Muscle of leg (tissue), 3 donors: ENCODE measurements at regions not wholly inside any gene's neighbourhood (a gene's known extent, or its start where the extent isn't known, plus 50 kb on each side); places are given as distances from the start of the nearest gene placed in this dataset.
"Not testable (repeated sequence)": the region's sequence is repeated elsewhere in the genome, so short reads cannot be mapped to it uniquely, and the experiment has no call there.

Source experiments
- DNase-seq: peaks from one replicate; pipeline ENCODE4 v3.0.0; 2013
- H3K27ac ChIP-seq: one replicate; pipeline ENCODE4 v1.5.1; 2013; ENCODE audit warnings: mild to moderate bottlenecking, low read length, control low read depth
- H3K27me3 ChIP-seq: one replicate; pipeline ENCODE4 v1.6.1; 2013; ENCODE audit warnings: low read length; ENCODE audit not compliant: control insufficient read depth, insufficient read depth
- H3K36me3 ChIP-seq: one replicate; pipeline ENCODE4 v1.6.1; 2013; ENCODE audit warnings: low read length; ENCODE audit not compliant: control insufficient read depth, insufficient read depth
- H3K4me1 ChIP-seq: one replicate; pipeline ENCODE4 v1.6.1; 2013; ENCODE audit warnings: low read length; ENCODE audit not compliant: control insufficient read depth, insufficient read depth
- H3K4me3 ChIP-seq: one replicate; pipeline ENCODE4 v1.5.1; 2013; ENCODE audit warnings: low read length, control low read depth
- H3K9me3 ChIP-seq: replicated peaks from 2 replicates; pipeline ENCODE4 v1.6.1; 2013; ENCODE audit warnings: low read depth, low read length; ENCODE audit not compliant: control insufficient read depth
- whole genome bisulfite sequencing: methylation state at CpG from one replicate; pipeline ENCODE4 v1.1.5; 2013; ENCODE audit warnings: missing lambda C conversion rate; ENCODE audit not compliant: insufficient coverage; 5-methylcytosine and 5-hydroxymethylcytosine counted together

DNA sequence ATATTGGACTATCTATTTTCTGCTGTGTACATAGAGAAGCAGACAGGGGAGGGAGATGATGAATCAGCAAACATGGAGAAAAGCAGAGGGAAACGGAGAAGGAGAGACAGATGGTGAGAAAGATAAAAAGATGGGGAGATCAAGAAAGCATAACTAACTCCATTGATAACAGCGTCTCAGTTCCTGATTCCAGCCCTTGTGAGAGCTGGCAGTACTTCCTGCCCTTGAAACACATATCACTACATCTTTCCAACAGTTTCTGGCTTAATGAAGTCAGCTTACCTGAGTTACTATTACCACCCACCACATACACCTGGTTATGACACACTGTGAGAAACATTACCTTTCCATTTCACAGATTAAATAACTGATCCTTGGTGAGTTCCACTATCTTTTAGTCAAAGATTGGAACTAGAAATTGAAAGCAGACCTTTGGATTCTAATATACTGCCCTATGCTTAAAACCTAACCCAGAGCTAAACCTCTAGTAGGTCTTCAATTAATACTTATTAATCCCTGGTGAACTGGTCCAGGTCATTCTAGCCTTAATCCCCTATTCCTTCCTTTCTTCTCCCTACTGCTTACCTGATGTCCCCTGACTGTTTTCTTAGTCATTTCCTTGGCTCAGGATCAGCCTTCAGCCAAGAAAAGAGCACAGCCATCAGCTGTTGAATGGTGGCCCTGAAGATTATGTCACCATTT, 346.6 kb upstream of the CCL2 start:
- Histone ChIP-seq H3K4me1 (no peaks in the 10 kb centered on the region), H3K4me3 (no peak overlapping the region), H3K27me3 (no peaks in the 10 kb centered on the region), H3K36me3 (no peaks in the 10 kb centered on the region), H3K9me3 (no peaks in the 10 kb centered on the region), H3K27ac (no peak overlapping the region)
- no peak for DNase-seq
- WGBS: no CpG with 5 or more reads among the region's 2 CpGs

DNA sequence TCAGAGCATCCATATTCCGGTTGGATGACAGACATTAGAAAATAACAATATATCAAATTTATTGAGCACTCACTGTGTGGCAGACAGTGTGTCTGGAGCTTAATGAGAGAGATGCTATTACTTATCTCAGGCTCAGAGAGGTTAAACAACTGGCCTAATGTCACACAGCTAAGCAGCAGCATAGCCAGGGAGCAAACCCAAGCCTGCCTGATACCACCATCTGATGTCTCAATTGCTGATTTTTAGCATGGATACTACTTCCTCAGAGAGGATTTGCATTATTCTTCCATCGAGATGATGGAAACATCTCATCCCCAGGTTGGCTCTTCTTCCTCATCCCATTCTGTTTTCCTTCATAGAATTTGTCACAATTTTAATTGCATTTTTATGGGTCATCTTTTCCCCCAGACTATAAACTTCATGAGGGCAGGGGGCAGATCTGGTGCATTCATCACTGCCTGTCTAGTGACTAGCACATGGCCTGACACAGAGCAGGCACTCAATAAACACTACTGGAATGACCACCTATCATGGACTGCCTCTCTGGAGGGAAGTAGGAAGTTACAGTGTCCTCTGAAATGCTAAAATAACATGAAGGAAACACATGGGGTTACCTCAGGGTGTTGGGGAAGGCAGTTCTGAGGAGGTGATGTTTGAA, 344.8 kb upstream of the CCL2 start:
- H3K36me3 ChIP-seq: no peaks in the 10 kb centered on the region
- WGBS: no CpG with 5 or more reads among the region's 2 CpGs
- H3K4me3 ChIP-seq: no peak overlapping the region
- H3K4me1 ChIP-seq: no peaks in the 10 kb centered on the region
- no peak overlapping the region for H3K27ac ChIP-seq
- H3K27me3 ChIP-seq: peaks cover 3% of the 10 kb centered on the region
- H3K9me3 ChIP-seq: no peaks in the 10 kb centered on the region
- DNase-seq: no peak

DNA sequence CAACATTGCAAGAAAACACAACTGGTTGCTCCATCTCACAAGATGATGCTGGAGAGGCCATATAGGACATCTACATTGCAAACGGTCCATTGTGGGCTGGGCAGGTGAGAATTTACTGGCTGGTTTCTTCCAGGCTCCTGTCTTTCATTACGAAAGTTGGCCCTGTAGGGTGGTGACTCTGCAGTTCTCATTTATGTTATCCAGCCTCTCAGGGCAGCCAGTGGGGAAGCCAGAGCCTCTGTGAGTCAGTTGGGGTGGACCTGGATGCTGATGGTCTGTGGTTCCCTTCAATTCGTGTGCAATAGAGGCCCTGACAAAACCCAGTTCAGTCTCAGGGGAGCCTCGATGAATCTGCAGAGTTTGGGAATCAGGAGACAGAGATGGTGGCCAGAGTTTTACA, 341.0 kb upstream of the CCL2 start:
- H3K27ac ChIP-seq: no peak overlapping the region
- no peaks in the 10 kb centered on the region for H3K36me3 ChIP-seq
- H3K27me3 ChIP-seq: peaks cover 3% of the 10 kb centered on the region
- H3K9me3 ChIP-seq: no peaks in the 10 kb centered on the region
- H3K4me3 ChIP-seq: no peak overlapping the region
- H3K4me1 ChIP-seq: no peaks in the 10 kb centered on the region
- no peak for DNase-seq
- WGBS: 71% methylated on average over 4 of the region's 4 CpGs

DNA sequence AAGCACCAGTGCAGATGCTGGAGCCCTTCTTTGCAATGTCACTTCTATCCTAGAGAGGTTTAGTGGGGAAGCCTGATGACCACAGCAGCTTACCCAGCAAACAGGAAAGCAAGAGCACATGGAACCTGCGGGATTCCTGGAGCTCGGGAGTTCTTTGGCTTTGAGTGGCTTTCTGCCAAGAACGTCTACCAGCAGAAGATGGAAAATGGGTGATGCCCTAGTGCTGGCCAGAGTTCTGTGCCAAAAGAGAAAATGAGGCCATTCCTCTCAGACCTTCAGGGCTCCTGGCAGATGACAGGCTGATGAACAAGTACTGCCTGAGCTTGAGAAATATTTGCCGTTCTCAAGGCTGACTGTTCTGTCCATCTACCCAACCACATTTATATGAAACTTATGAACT, 332.1 kb upstream of the CCL2 start:
- Histone ChIP-seq H3K27ac (no peak overlapping the region), H3K4me3 (no peak overlapping the region), H3K27me3 (peaks cover 9% of the 10 kb centered on the region), H3K4me1 (no peaks in the 10 kb centered on the region), H3K36me3 (no peaks in the 10 kb centered on the region), H3K9me3 (no peaks in the 10 kb centered on the region)
- WGBS: 68% methylated on average over 3 of the region's 4 CpGs
- DNase-seq: no peak

DNA sequence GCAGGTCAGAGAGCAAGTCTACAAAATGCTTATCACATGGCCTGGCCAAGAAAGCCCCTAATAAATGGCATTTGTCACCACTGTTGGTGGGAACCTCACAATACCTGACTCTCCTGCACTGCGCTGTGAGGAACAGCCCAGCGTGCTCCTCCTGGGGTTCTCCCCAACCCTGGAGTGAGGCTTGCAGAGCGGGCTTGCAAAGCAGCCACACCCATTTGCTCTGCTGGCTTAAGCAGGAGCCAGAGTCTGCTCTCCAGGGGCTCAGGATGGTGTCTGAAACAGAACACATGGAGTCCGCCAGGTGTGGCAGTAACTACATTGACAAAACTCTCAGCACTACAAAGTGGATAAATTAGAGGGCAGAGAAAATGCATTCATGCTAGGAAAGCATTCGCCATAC, 331.0 kb upstream of the CCL2 start:
- DNase-seq: no peak
- no peak overlapping the region for H3K4me3 ChIP-seq
- peaks cover 14% of the 10 kb centered on the region for H3K27me3 ChIP-seq
- no peaks in the 10 kb centered on the region for H3K4me1 ChIP-seq
- 29% methylated on average over 2 of the region's 5 CpGs for WGBS
- no peak overlapping the region for H3K27ac ChIP-seq
- H3K36me3 ChIP-seq: no peaks in the 10 kb centered on the region
- H3K9me3 ChIP-seq: no peaks in the 10 kb centered on the region

DNA sequence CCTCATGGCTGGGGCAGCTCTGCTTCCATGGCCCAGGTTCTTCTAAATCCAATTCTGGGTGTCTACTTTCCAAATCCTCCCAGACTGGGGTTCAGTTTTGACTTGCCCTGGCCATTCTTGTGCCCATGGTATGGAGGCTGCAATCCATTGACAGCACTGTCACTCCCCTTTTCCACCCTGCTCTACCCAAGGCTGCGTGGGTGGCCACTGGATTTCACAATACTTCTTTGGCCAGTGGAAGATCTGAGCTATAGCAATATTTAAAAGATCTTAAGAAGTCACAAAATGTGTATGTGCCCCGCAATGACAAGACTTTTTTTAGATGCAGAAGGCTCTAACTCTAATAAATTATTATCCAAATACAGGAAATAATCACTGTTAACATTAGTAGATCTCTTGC, 329.4 kb upstream of the CCL2 start:
- no peaks in the 10 kb centered on the region for H3K9me3 ChIP-seq
- H3K4me1 ChIP-seq: no peaks in the 10 kb centered on the region
- H3K27ac ChIP-seq: no peak overlapping the region
- H3K27me3 ChIP-seq: peaks cover 17% of the 10 kb centered on the region
- H3K36me3 ChIP-seq: no peaks in the 10 kb centered on the region
- H3K4me3 ChIP-seq: no peak overlapping the region
- DNase-seq: no peak
- WGBS: no CpG with 5 or more reads among the region's 2 CpGs

DNA sequence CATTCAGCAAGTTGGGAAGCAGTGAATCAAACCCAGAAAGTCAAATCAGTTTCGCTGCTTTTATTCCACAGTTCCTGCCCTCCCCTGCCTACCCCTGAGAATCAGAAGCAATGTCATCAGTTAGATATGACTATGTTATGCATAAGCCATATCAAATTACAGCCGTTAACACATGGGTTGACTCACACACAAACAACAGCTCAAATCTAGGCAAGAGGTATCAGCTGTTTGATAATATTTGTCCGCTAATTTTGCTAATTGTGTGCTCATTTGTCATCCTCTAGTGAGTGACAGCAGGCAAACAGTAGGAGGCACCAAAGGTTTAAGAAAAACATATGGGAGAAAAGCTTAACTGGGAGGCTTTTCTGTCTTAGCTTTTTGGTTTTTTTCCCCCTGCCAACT, 327.4 kb upstream of the CCL2 start:
- no peak overlapping the region for H3K27ac ChIP-seq
- H3K27me3 ChIP-seq: peaks cover 13% of the 10 kb centered on the region
- no peaks in the 10 kb centered on the region for H3K36me3 ChIP-seq
- H3K9me3 ChIP-seq: no peaks in the 10 kb centered on the region
- 57% methylated on average over 1 of the region's 3 CpGs for WGBS
- peak; percentile 2 for DNase-seq
- H3K4me1 ChIP-seq: no peaks in the 10 kb centered on the region
- H3K4me3 ChIP-seq: no peak overlapping the region

DNA sequence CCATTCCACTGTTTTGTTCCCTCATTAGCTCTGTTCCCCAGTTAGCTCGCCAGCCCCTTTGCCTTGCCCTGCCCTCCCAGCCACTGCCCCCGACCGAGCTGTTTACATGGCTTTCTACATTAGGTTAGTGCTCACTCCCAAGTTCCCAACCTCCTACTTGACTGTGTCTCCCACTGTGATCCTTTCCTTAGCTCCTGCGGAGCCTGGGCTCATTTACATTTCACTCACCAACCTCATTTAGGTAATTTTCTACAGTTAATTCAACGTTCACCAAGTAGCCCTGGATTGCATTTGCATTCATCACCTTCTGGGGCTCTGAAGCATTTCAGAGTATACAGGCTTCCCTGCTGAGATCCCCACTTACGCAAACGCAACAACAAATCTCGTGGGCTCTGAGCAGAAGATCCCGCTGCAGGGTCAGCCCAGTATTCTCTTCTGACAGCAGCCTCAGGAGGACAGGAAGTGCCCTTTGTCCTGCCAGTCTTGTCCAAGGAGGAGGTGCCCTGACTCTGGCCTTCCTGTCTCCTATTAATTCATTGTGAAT, 325.8 kb upstream of the CCL2 start:
- no peak overlapping the region for H3K4me3 ChIP-seq
- no peak for DNase-seq
- H3K4me1 ChIP-seq: no peaks in the 10 kb centered on the region
- no peaks in the 10 kb centered on the region for H3K9me3 ChIP-seq
- H3K27ac ChIP-seq: no peak overlapping the region
- WGBS: 41% methylated on average over 9 of the region's 9 CpGs
- H3K27me3 ChIP-seq: peaks cover 11% of the 10 kb centered on the region
- H3K36me3 ChIP-seq: no peaks in the 10 kb centered on the region

DNA sequence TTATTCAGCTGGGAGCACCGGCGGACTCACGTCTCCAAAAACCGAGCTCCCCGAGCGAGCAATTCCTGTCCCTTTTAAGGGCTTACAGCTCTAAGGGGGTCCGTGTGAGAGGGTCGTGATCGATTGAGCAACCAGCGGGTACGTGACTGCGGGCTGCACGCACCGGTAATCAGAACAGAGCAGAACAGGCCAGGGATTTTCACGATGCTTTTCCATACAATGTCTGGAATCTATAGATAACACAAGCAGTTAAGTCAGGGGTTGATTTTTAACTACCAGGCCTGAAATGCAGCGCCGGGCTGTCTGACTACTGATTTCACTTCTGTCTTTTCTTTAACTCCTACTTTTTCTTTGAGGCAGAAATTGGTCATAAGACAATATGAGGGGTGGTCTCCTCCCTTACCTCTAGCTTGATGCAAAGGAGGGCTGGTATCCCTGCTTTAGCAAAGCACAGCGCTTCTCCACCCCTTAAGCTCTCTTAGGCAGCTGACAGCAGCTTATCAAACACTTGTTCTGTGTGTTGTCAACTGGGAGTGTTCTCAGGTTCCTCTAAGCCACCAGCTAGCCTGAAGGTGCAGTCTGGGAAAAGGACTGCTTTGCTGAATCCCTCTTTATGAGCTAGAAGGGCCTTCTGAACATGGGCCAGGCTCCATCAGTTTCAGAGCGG, 323.8 kb upstream of the CCL2 start:
- H3K4me1 ChIP-seq, H3K36me3 ChIP-seq, H3K4me3 ChIP-seq, H3K9me3 ChIP-seq, H3K27ac ChIP-seq: not testable (repeated sequence)
- WGBS: 76% methylated on average over 14 of the region's 19 CpGs
- peaks cover 13% of the 10 kb centered on the region for H3K27me3 ChIP-seq
- peak; percentile 4 for DNase-seq

DNA sequence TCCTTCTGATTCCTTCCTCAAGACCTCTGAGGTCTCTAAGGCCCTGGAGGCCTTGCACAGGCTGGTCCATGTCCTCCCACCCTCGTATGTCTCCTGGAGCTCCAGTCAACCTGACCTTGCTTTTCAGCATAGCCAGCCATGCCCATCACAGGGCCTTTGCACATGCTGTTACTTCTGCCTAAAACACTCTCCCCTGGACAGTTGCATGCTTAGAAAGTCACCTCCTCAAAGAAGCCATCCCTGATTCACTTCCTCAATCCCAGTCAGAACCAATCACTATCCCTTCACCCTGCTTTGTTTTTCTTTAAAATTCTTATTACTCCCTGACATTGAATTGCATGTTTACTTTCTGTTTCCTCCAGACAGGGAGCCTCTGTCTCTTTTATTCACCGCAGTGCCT, 322.1 kb upstream of the CCL2 start:
- H3K9me3 ChIP-seq: no peaks in the 10 kb centered on the region
- WGBS: 87% methylated on average over 2 of the region's 2 CpGs
- no peak for DNase-seq
- H3K4me3 ChIP-seq: no peak overlapping the region
- H3K4me1 ChIP-seq: no peaks in the 10 kb centered on the region
- no peaks in the 10 kb centered on the region for H3K36me3 ChIP-seq
- no peak overlapping the region for H3K27ac ChIP-seq
- peaks cover 11% of the 10 kb centered on the region for H3K27me3 ChIP-seq
